Iris pigment epithelial cell (primary cell): ENCODE measurements at regions not wholly inside any gene's neighbourhood (a gene's known extent, or its start where the extent isn't known, plus 50 kb on each side); places are given as distances from the start of the nearest gene placed in this dataset.

Experiments
- DNase-seq: peaks from one replicate; pipeline ENCODE4 v3.0.0-alpha.2; 2011; ENCODE audit warnings: low read depth

- DNase-seq: no peak
Measured at GRCh38 chr15:67000896-67001295, 64.5 kb upstream of the SMAD3 start.

- DNase-seq: no peak
Measured at GRCh38 chr15:67002368-67002767, 63.0 kb upstream of the SMAD3 start.

- peak; percentile 40 for DNase-seq
Measured at GRCh38 chr15:67003586-67003985, 61.8 kb upstream of the SMAD3 start.

GRCh38 chr15:67004142-67004541 is 61.3 kb upstream of the SMAD3 start:
- DNase-seq: no peak

- no peak for DNase-seq
Measured at GRCh38 chr15:67005294-67005996, 60.0 kb upstream of the SMAD3 start.

GRCh38 chr15:67006083-67007065 is 59.0 kb upstream of the SMAD3 start:
- DNase-seq: peak; percentile 57

GRCh38 chr15:67009576-67010569 is 55.5 kb upstream of the SMAD3 start:
- DNase-seq: no peak

- DNase-seq: peak; percentile 31
Measured at GRCh38 chr15:67010898-67011616, 54.3 kb upstream of the SMAD3 start.

- DNase-seq: no peak
Measured at GRCh38 chr15:67011617-67012005, 53.8 kb upstream of the SMAD3 start.

- peak; percentile 76 for DNase-seq
Measured at GRCh38 chr15:67013696-67014095, 51.7 kb upstream of the SMAD3 start.
